IMR-90 (cell line): ENCODE measurements at regions not wholly inside any gene's neighbourhood (a gene's known extent, or its start where the extent isn't known, plus 50 kb on each side); places are given as distances from the start of the nearest gene placed in this dataset.

ENCODE experiments used
- ATAC-seq: fragments of 200-7000 bp; cut with Tn5 transposase; 2 replicates; pipeline ENCODE4 v1.9.1; 2020; ENCODE audit warnings: low read depth, mild to moderate bottlenecking, moderate library complexity
- BruUV-seq: library from RNA; stranded (reverse); fragments of 400-500 nt; replicated peaks from 2 replicates; lab custom pipeline; 2021; lab: Mats Ljungman, UMichigan
- CTCF ChIA-PET: fragments of 300-600 bp; formaldehyde crosslinking; extraction: SDS; loops from one replicate; lab custom pipeline; 2021; ENCODE audit warnings: antibody characterized with exemption; lab: Yijun Ruan, JAX
- POLR2A ChIA-PET: fragments of 300-600 bp; sonication (Branson Sonifier 250); formaldehyde crosslinking; loops from one replicate; lab custom pipeline; 2022; ENCODE audit warnings: antibody characterized with exemption; ENCODE audit not compliant: unreplicated experiment; lab: Charles Lee
- DNase-seq: peaks from one replicate; pipeline ENCODE4 v3.0.0; 2013
- H2AFZ ChIP-seq: replicated peaks from 2 replicates; pipeline ENCODE3; 2013; ENCODE audit warnings: low read length, mild to moderate bottlenecking; ENCODE audit not compliant: poor library complexity
- H2AK5ac ChIP-seq: 2 replicates; pipeline ENCODE4 v1.6.1; 2013; ENCODE audit warnings: low read depth, low read length, inconsistent platforms
- H2AK9ac ChIP-seq: replicated peaks from 2 replicates; pipeline ENCODE3; 2013; ENCODE audit warnings: mild to moderate bottlenecking, low read depth, low read length, moderate library complexity; ENCODE audit not compliant: poor library complexity
- H2BK120ac ChIP-seq: 2 replicates; pipeline ENCODE4 v1.6.1; 2013; ENCODE audit warnings: low read depth, low read length, inconsistent platforms
- H2BK15ac ChIP-seq: 3 replicates; pipeline ENCODE4 v1.6.1; 2013; ENCODE audit warnings: low read depth, low read length, inconsistent platforms
- H2BK20ac ChIP-seq: 2 replicates; pipeline ENCODE4 v1.6.1; 2013; ENCODE audit warnings: low read depth, mild to moderate bottlenecking, inconsistent platforms, low read length, moderate library complexity
- H2BK5ac ChIP-seq: 2 replicates; pipeline ENCODE4 v1.6.1; 2013; ENCODE audit warnings: mild to moderate bottlenecking, low read depth, low read length, inconsistent platforms; ENCODE audit not compliant: poor library complexity, severe bottlenecking
- H3K14ac ChIP-seq: replicated peaks from 2 replicates; pipeline ENCODE4 v1.6.1; 2013; ENCODE audit warnings: low read depth, low read length, inconsistent platforms
- H3K18ac ChIP-seq: 2 replicates; pipeline ENCODE4 v1.6.1; 2013; ENCODE audit warnings: low read depth, low read length, control low read depth
- H3K23ac ChIP-seq: 2 replicates; pipeline ENCODE4 v1.6.1; 2013; ENCODE audit warnings: low read depth, low read length, inconsistent platforms
- H3K27ac ChIP-seq: 2 replicates; pipeline ENCODE4 v1.5.1; 2013; ENCODE audit warnings: mild to moderate bottlenecking, control low read depth, low read length; ENCODE audit not compliant: insufficient read depth
- H3K27me3 ChIP-seq: 2 replicates; pipeline ENCODE4 v1.6.1; 2013; ENCODE audit warnings: low read length; ENCODE audit not compliant: control insufficient read depth, insufficient read depth
- H3K36me3 ChIP-seq: 2 replicates; pipeline ENCODE4 v1.6.1; 2013; ENCODE audit warnings: low read length, mixed read lengths; ENCODE audit not compliant: control insufficient read depth, insufficient read depth
- H3K4ac ChIP-seq: 2 replicates; pipeline ENCODE4 v1.6.1; 2013; ENCODE audit warnings: low read depth, low read length, inconsistent platforms
- H3K4me1 ChIP-seq: 2 replicates; pipeline ENCODE4 v1.6.1; 2013; ENCODE audit warnings: low read length, mixed read lengths; ENCODE audit not compliant: control insufficient read depth, insufficient read depth
- H3K4me2 ChIP-seq: 2 replicates; pipeline ENCODE4 v1.6.1; 2013; ENCODE audit warnings: low read depth, mild to moderate bottlenecking, control low read depth, low read length, moderate library complexity
- H3K4me3 ChIP-seq: 2 replicates; pipeline ENCODE4 v1.5.1; 2013; ENCODE audit warnings: low read depth, mild to moderate bottlenecking, control low read depth, low read length, moderate library complexity; ENCODE audit not compliant: insufficient read depth
- H3K56ac ChIP-seq: 2 replicates; pipeline ENCODE4 v1.6.1; 2013; ENCODE audit warnings: low read length, inconsistent platforms; ENCODE audit not compliant: insufficient read depth; ENCODE audit errors: extremely low read depth
- H3K79me1 ChIP-seq, 2 experiments: 2 replicates each; pipeline ENCODE4 v1.6.1; 2013; ENCODE audit warnings: low read length in 2 of 2, inconsistent platforms in 1 of 2, low read depth in 1 of 2
- H3K9ac ChIP-seq: 2 replicates; pipeline ENCODE4 v1.6.1; 2013; ENCODE audit warnings: low read depth, low read length, control low read depth
- H3K9me1 ChIP-seq: 2 replicates; pipeline ENCODE4 v1.6.1; 2013; ENCODE audit warnings: low read length, inconsistent platforms; ENCODE audit not compliant: insufficient read depth
- H3K9me3 ChIP-seq: 2 replicates; pipeline ENCODE4 v1.6.1; 2013; ENCODE audit warnings: low read length; ENCODE audit not compliant: control insufficient read depth, insufficient read depth
- H4K20me1 ChIP-seq: 2 replicates; pipeline ENCODE4 v1.6.1; 2013; ENCODE audit warnings: low read length, inconsistent platforms; ENCODE audit not compliant: insufficient read depth
- H4K5ac ChIP-seq: 2 replicates; pipeline ENCODE4 v1.6.1; 2013; ENCODE audit warnings: mild to moderate bottlenecking, low read depth, low read length, control low read depth
- H4K8ac ChIP-seq, 2 experiments: 2 replicates each; pipeline ENCODE4 v1.6.1; 2013; ENCODE audit warnings: low read depth in 2 of 2, low read length in 2 of 2, control low read depth in 1 of 2, inconsistent platforms in 1 of 2
- H4K91ac ChIP-seq: 2 replicates; pipeline ENCODE4 v1.6.1; 2013; ENCODE audit warnings: low read depth, low read length, inconsistent platforms; ENCODE audit not compliant: insufficient read depth
- BHLHE40 ChIP-seq: fragments of 150-350 bp; IDR thresholded peaks from 2 replicates; pipeline ENCODE4 v1.6.1; 2016; ENCODE audit warnings: mild to moderate bottlenecking, low read depth, low read length
- CEBPB ChIP-seq: IDR thresholded peaks from 2 replicates; pipeline ENCODE4 v1.6.1; 2012; ENCODE audit warnings: low read depth, low read length, improper control_type of control experiment
- CHD1 ChIP-seq: IDR thresholded peaks from 2 replicates; pipeline ENCODE4 v1.6.1; 2012; ENCODE audit warnings: low read depth, low read length, improper control_type of control experiment
- CTCF ChIP-seq: conservative IDR thresholded peaks from 2 replicates; pipeline ENCODE4 v1.5.1; 2012; ENCODE audit warnings: mild to moderate bottlenecking, low read depth, low read length, improper control_type of control experiment
- ELK1 ChIP-seq: fragments of 150-350 bp; IDR thresholded peaks from 2 replicates; pipeline ENCODE4 v1.6.1; 2016; ENCODE audit warnings: low read depth, mild to moderate bottlenecking, low read length, moderate library complexity, borderline replicate concordance
- FOS ChIP-seq: fragments of 150-350 bp; IDR thresholded peaks from 2 replicates; pipeline ENCODE4 v1.6.1; 2016; ENCODE audit warnings: low read depth, low read length
- MAFK ChIP-seq: IDR thresholded peaks from 2 replicates; pipeline ENCODE4 v1.6.1; 2012; ENCODE audit warnings: low read depth, low read length, improper control_type of control experiment
- MAZ ChIP-seq: IDR thresholded peaks from 2 replicates; pipeline ENCODE4 v1.6.1; 2012; ENCODE audit warnings: low read depth, mild to moderate bottlenecking, low read length, improper control_type of control experiment, moderate library complexity, borderline replicate concordance
- MXI1 ChIP-seq: IDR thresholded peaks from 2 replicates; pipeline ENCODE4 v1.6.1; 2012; ENCODE audit warnings: low read depth, mild to moderate bottlenecking, low read length, moderate library complexity, borderline replicate concordance
- NFE2L2 ChIP-seq: fragments of 150-350 bp; IDR thresholded peaks from 2 replicates; pipeline ENCODE4 v1.6.1; 2016; ENCODE audit warnings: low read depth, mild to moderate bottlenecking, low read length
- POLR2A ChIP-seq: IDR thresholded peaks from 2 replicates; pipeline ENCODE4 v1.6.1; 2012; ENCODE audit warnings: mild to moderate bottlenecking, low read depth, low read length
- RAD21 ChIP-seq: IDR thresholded peaks from 2 replicates; pipeline ENCODE4 v1.6.1; 2012; ENCODE audit warnings: low read length, improper control_type of control experiment
- RCOR1 ChIP-seq: IDR thresholded peaks from 2 replicates; pipeline ENCODE4 v1.6.1; 2012; ENCODE audit warnings: mild to moderate bottlenecking, low read length, improper control_type of control experiment; ENCODE audit not compliant: insufficient replicate concordance
- RFX5 ChIP-seq: IDR thresholded peaks from 2 replicates; pipeline ENCODE4 v1.8.0; 2012; ENCODE audit warnings: low read depth, mild to moderate bottlenecking, low read length, moderate library complexity
- SMC3 ChIP-seq: fragments of 150-350 bp; IDR thresholded peaks from 2 replicates; pipeline ENCODE4 v1.6.1; 2016; ENCODE audit warnings: low read depth, mild to moderate bottlenecking, antibody characterized with exemption, low read length, moderate library complexity
- USF2 ChIP-seq: fragments of 150-350 bp; IDR thresholded peaks from 2 replicates; pipeline ENCODE4 v1.6.1; 2017; ENCODE audit warnings: mild to moderate bottlenecking, antibody characterized with exemption, low read length, low read depth
- dilution Hi-C: fragments of 300-500 bp; cut with HindIII; formaldehyde crosslinking; loops from one replicate; pipeline ENCODE4 v1.14.3; 2018; ENCODE audit warnings: low sequenced_read_pairs; ENCODE audit not compliant: unreplicated experiment
- in situ Hi-C: fragments of 300-500 bp; cut with MboI; formaldehyde crosslinking; loops from 3 replicates; pipeline ENCODE4 v1.14.3; 2019; ENCODE audit warnings: low sequenced_read_pairs, inconsistent platforms, mixed read lengths
- intact Hi-C: fragments of 100-400 bp; cut with micrococcal nuclease; formaldehyde crosslinking; loops from 2 replicates; pipeline ENCODE4 v1.10.0; 2022

GRCh38 chr5:166909040-166909439 lies 1382.4 kb upstream of the WWC1 start:
- Histone ChIP-seq H3K4me3 (no peak overlapping the region), H4K8ac (no peak overlapping the region), H3K9ac (no peak overlapping the region), H2AFZ (no peak overlapping the region), H4K5ac (no peak overlapping the region), H3K23ac (no peak overlapping the region), H4K20me1 (no peaks in the 10 kb centered on the region), H3K9me1 (no peaks in the 10 kb centered on the region), H3K27me3 (no peaks in the 10 kb centered on the region), H3K27ac (no peak overlapping the region), H3K9me3 (peaks cover 5% of the 10 kb centered on the region; the same call in 1 of the 2 replicates), H3K4ac (no peak overlapping the region), H3K14ac (no peak overlapping the region), H3K18ac (no peak overlapping the region), H3K4me1 (no peaks in the 10 kb centered on the region), H3K56ac (no peak overlapping the region), H2AK5ac (no peak overlapping the region), H2BK15ac (no peak overlapping the region), H2AK9ac (no peak overlapping the region), H2BK120ac (no peak overlapping the region), H3K36me3 (no peaks in the 10 kb centered on the region), H2BK20ac (no peak overlapping the region), H4K91ac (no peak overlapping the region), H2BK5ac (no peak overlapping the region), H3K4me2 (no peak overlapping the region), H3K79me1 (no peaks in the 10 kb centered on the region)
- CTCF ChIA-PET: no interaction called here
- no TSS peak for BruUV-seq
- TF ChIP-seq MAZ (no peak), CEBPB (no peak), CHD1 (no peak), MXI1 (no peak), FOS (no peak), RAD21 (no peak), ELK1 (no peak), RCOR1 (no peak), SMC3 (no peak), NFE2L2 (no peak), MAFK (no peak), POLR2A (no peak), USF2 (no peak), CTCF (no peak), RFX5 (no peak), BHLHE40 (no peak)
- POLR2A ChIA-PET: no interaction called here
- ATAC-seq: no peak
- in situ Hi-C loops (no loop called here), intact Hi-C loops (no loop called here), dilution Hi-C loops (no loop called here)
- no peak for DNase-seq
